ENCODE measurements at regions not wholly inside any gene's neighbourhood (a gene's known extent, or its start where the extent isn't known, plus 50 kb on each side); places are given as distances from the start of the nearest gene placed in this dataset.

GRCh38 chr18:38902796-38903195 lies 1337.2 kb upstream of the CELF4 start (continued):
- TF ChIP-seq PAX5 (IDR thresholded peaks at IDR 0.05; ENCODE audit: borderline replicate concordance, low read depth, low read length) (no peak), E2F4 (IDR thresholded peaks at IDR 0.05; ENCODE audit: low read depth, low read length) (no peak), USF1 (IDR thresholded peaks at IDR 0.05; ENCODE audit: borderline replicate concordance, extremely low read length, insufficient read depth, low read depth, low read length) (no peak), PAX8 (IDR thresholded peaks at IDR 0.05) (no peak), BHLHE40 (IDR thresholded peaks at IDR 0.05; ENCODE audit: borderline replicate concordance in 1 of 2, low read depth in 2 of 2, low read length in 1 of 2) (no peak), TBL1XR1 (IDR thresholded peaks at IDR 0.05; ENCODE audit: low read depth, low read length) (no peak), WRNIP1 (IDR thresholded peaks at IDR 0.05; ENCODE audit: borderline replicate concordance, low read depth, low read length) (no peak), PRDM15 (CRISPR knock-in tag; IDR thresholded peaks at IDR 0.05) (no peak), SKIL (IDR thresholded peaks at IDR 0.05; ENCODE audit: low read depth, poor library complexity, severe bottlenecking) (no peak), IRF4 (IDR thresholded peaks at IDR 0.05; ENCODE audit: low read depth, low read length) (no peak), FOXK2 (IDR thresholded peaks at IDR 0.05) (no peak), MAX (IDR thresholded peaks at IDR 0.05; ENCODE audit: low read depth, low read length) (no peak), RELA (IDR thresholded peaks at IDR 0.05; ENCODE audit: borderline replicate concordance, partially characterized antibody) (no peak)

Measured in GM12878 (cell line).